ENCODE measurements at regions not wholly inside any gene's neighbourhood (a gene's known extent, or its start where the extent isn't known, plus 50 kb on each side); places are given as distances from the start of the nearest gene placed in this dataset.

DNA sequence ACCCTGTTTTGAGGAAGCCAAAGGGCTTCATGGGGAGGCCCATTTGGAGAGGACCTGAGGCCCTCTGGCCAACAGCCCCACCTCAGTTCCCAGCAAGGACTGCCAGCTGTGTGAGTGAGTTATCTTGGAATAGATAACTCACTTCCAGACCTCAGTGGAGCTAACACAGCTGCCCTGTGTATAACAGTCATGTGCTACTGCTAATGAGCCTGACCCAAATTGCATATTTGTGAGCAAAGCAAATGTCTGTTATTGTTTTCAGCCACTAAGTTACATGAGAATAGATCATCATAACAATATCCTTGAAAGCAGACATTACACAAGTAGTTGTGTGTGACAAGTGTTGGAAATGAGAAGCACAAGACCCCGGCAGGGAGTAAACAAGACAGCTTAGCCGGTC is 355.8 kb downstream of the MCTP2 start:
- Histone ChIP-seq H3K4me1 (no peaks in the 10 kb centered on the region), H3K9me3 (no peaks in the 10 kb centered on the region), H3K36me3 (no peaks in the 10 kb centered on the region), H3K27me3 (peaks cover 3% of the 10 kb centered on the region), H3K27ac (no peak overlapping the region), H3K4me3 (no peak overlapping the region)
- TF ChIP-seq, protein P1, sequence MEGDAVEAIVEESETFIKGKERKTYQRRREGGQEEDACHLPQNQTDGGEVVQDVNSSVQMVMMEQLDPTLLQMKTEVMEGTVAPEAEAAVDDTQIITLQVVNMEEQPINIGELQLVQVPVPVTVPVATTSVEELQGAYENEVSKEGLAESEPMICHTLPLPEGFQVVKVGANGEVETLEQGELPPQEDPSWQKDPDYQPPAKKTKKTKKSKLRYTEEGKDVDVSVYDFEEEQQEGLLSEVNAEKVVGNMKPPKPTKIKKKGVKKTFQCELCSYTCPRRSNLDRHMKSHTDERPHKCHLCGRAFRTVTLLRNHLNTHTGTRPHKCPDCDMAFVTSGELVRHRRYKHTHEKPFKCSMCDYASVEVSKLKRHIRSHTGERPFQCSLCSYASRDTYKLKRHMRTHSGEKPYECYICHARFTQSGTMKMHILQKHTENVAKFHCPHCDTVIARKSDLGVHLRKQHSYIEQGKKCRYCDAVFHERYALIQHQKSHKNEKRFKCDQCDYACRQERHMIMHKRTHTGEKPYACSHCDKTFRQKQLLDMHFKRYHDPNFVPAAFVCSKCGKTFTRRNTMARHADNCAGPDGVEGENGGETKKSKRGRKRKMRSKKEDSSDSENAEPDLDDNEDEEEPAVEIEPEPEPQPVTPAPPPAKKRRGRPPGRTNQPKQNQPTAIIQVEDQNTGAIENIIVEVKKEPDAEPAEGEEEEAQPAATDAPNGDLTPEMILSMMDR (IDR thresholded peaks at IDR 0.05): no peak
- TF ChIP-seq POLR2AphosphoS5 (IDR thresholded peaks at IDR 0.05) (no peak), POLR2A (IDR thresholded peaks at IDR 0.05) (no peak), EP300 (IDR thresholded peaks at IDR 0.05) (no peak)
- no peak for DNase-seq (ENCODE audit: low spot score in 2 of 2)
- WGBS: 90% methylated on average over 2 of the region's 2 CpGs

GRCh38 chr15:94588993-94589392 is 357.6 kb downstream of the MCTP2 start:
- no peak for DNase-seq (ENCODE audit: low spot score in 2 of 2)
- Histone ChIP-seq H3K36me3 (no peaks in the 10 kb centered on the region), H3K4me1 (no peaks in the 10 kb centered on the region), H3K9me3 (no peaks in the 10 kb centered on the region), H3K4me3 (no peak overlapping the region), H3K27me3 (peaks cover 6% of the 10 kb centered on the region), H3K27ac (no peak overlapping the region)
- TF ChIP-seq POLR2AphosphoS5 (IDR thresholded peaks at IDR 0.05) (no peak), EP300 (IDR thresholded peaks at IDR 0.05) (no peak), POLR2A (IDR thresholded peaks at IDR 0.05) (no peak)
- TF ChIP-seq, protein P1 (IDR thresholded peaks at IDR 0.05): no peak
- 68% methylated on average over 4 of the region's 4 CpGs for WGBS

GRCh38 chr15:94592495-94592894 is 361.1 kb downstream of the MCTP2 start:
- DNase-seq (ENCODE audit: low spot score in 2 of 2): no peak
- H3K36me3 ChIP-seq: no peaks in the 10 kb centered on the region
- TF ChIP-seq EP300 (IDR thresholded peaks at IDR 0.05) (no peak), POLR2AphosphoS5 (IDR thresholded peaks at IDR 0.05) (no peak), POLR2A (IDR thresholded peaks at IDR 0.05) (no peak)
- TF ChIP-seq, protein P1 (IDR thresholded peaks at IDR 0.05): no peak
- no peak overlapping the region for H3K4me3 ChIP-seq
- H3K4me1 ChIP-seq: no peaks in the 10 kb centered on the region
- H3K27ac ChIP-seq: no peak overlapping the region
- peaks cover 9% of the 10 kb centered on the region for H3K27me3 ChIP-seq
- H3K9me3 ChIP-seq: no peaks in the 10 kb centered on the region

GRCh38 chr15:94596707-94597106 is 365.3 kb downstream of the MCTP2 start:
- TF ChIP-seq POLR2A (IDR thresholded peaks at IDR 0.05) (no peak), EP300 (IDR thresholded peaks at IDR 0.05) (no peak), POLR2AphosphoS5 (IDR thresholded peaks at IDR 0.05) (no peak)
- TF ChIP-seq, protein P1 (IDR thresholded peaks at IDR 0.05): no peak
- no peaks in the 10 kb centered on the region for H3K9me3 ChIP-seq
- H3K4me1 ChIP-seq: no peaks in the 10 kb centered on the region
- peaks cover 6% of the 10 kb centered on the region for H3K27me3 ChIP-seq
- DNase-seq (ENCODE audit: low spot score in 2 of 2): no peak
- no peaks in the 10 kb centered on the region for H3K36me3 ChIP-seq
- no peak overlapping the region for H3K27ac ChIP-seq
- WGBS: 81% methylated on average over 1 of the region's 1 CpG
- no peak overlapping the region for H3K4me3 ChIP-seq

GRCh38 chr15:94600505-94600904 is 369.1 kb downstream of the MCTP2 start:
- Histone ChIP-seq H3K4me3 (no peak overlapping the region), H3K27me3 (no peaks in the 10 kb centered on the region), H3K9me3 (no peaks in the 10 kb centered on the region), H3K36me3 (no peaks in the 10 kb centered on the region), H3K4me1 (no peaks in the 10 kb centered on the region), H3K27ac (no peak overlapping the region)
- no peak for DNase-seq (ENCODE audit: low spot score in 2 of 2)
- 67% methylated on average over 8 of the region's 8 CpGs for WGBS
- TF ChIP-seq EP300 (IDR thresholded peaks at IDR 0.05) (no peak), POLR2AphosphoS5 (IDR thresholded peaks at IDR 0.05) (no peak), POLR2A (IDR thresholded peaks at IDR 0.05) (no peak)
- TF ChIP-seq, protein P1 (IDR thresholded peaks at IDR 0.05): no peak

All from suprapubic skin (tissue), 4 donors.